ENCODE measurements at regions not wholly inside any gene's neighbourhood (a gene's known extent, or its start where the extent isn't known, plus 50 kb on each side); places are given as distances from the start of the nearest gene placed in this dataset.

- Histone ChIP-seq H3K4me1 (ENCODE audit: insufficient read depth, low read length, poor library complexity, severe bottlenecking) (no peaks in the 10 kb centered on the region), H3K9me2 (replicated peaks; ENCODE audit: low read depth, low read length) (no peaks in the 10 kb centered on the region), H3K4me3 (ENCODE audit: low read length, poor library complexity, severe bottlenecking) (no peak overlapping the region), H3K9me3 (ENCODE audit: insufficient read depth, low read depth, low read length) (no peaks in the 10 kb centered on the region; the same call in 1 of the 2 replicates), H3K4me2 (ENCODE audit: low read depth, low read length, poor library complexity, severe bottlenecking) (no peak overlapping the region), H4K20me1 (ENCODE audit: insufficient read depth, low read length, poor library complexity, severe bottlenecking) (no peaks in the 10 kb centered on the region), H3K9ac (ENCODE audit: low read depth, low read length, poor library complexity, severe bottlenecking) (no peak overlapping the region), H2AFZ (ENCODE audit: low read length) (no peak overlapping the region), H3K36me3 (ENCODE audit: insufficient read depth, low read length) (no peaks in the 10 kb centered on the region), H3K27me3 (ENCODE audit: insufficient read depth, low read length, poor library complexity, severe bottlenecking) (no peaks in the 10 kb centered on the region), H3K79me2 (ENCODE audit: insufficient read depth, low read length) (no peaks in the 10 kb centered on the region), H3F3A (ENCODE audit: low read depth) (no peaks in the 10 kb centered on the region)
- TF ChIP-seq, protein P1, sequence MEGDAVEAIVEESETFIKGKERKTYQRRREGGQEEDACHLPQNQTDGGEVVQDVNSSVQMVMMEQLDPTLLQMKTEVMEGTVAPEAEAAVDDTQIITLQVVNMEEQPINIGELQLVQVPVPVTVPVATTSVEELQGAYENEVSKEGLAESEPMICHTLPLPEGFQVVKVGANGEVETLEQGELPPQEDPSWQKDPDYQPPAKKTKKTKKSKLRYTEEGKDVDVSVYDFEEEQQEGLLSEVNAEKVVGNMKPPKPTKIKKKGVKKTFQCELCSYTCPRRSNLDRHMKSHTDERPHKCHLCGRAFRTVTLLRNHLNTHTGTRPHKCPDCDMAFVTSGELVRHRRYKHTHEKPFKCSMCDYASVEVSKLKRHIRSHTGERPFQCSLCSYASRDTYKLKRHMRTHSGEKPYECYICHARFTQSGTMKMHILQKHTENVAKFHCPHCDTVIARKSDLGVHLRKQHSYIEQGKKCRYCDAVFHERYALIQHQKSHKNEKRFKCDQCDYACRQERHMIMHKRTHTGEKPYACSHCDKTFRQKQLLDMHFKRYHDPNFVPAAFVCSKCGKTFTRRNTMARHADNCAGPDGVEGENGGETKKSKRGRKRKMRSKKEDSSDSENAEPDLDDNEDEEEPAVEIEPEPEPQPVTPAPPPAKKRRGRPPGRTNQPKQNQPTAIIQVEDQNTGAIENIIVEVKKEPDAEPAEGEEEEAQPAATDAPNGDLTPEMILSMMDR (conservative IDR thresholded peaks at IDR 0.05; ENCODE audit: low read length): no peak
- TF ChIP-seq EZH2phosphoT487 (IDR thresholded peaks at IDR 0.05; ENCODE audit: borderline replicate concordance): no peak
Measured at GRCh38 chr13:34127523-34127922, 309.6 kb downstream of the RFC3 start.

DNA sequence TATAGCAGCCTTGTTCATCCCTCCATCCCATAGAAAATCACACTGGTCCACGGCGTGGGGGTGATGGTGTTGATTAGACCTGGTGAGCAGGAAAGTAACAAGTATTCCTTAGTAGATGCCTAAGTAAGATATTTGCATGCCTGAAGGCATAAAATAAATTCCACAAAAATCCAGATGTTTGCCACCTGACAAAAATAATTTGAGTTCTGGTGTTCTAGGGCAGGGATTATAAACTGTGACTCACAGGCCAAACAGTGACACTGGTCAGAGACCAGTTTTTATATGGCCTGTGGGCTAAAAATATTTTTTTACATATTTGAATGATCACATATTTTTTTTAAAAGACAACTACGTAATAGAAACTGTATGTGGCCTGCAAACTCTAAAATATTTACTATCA is 310.7 kb downstream of the RFC3 start:
- Histone ChIP-seq H3K9me2 (replicated peaks; ENCODE audit: low read depth, low read length) (no peaks in the 10 kb centered on the region), H3K79me2 (ENCODE audit: insufficient read depth, low read length) (no peaks in the 10 kb centered on the region), H3K27me3 (ENCODE audit: insufficient read depth, low read length, poor library complexity, severe bottlenecking) (no peaks in the 10 kb centered on the region), H3K9me3 (ENCODE audit: insufficient read depth, low read depth, low read length) (no peaks in the 10 kb centered on the region; the same call in 1 of the 2 replicates), H3K4me3 (ENCODE audit: low read length, poor library complexity, severe bottlenecking) (no peak overlapping the region), H2AFZ (ENCODE audit: low read length) (no peak overlapping the region), H3F3A (ENCODE audit: low read depth) (no peaks in the 10 kb centered on the region), H3K4me1 (ENCODE audit: insufficient read depth, low read length, poor library complexity, severe bottlenecking) (no peaks in the 10 kb centered on the region), H3K9ac (ENCODE audit: low read depth, low read length, poor library complexity, severe bottlenecking) (no peak overlapping the region), H4K20me1 (ENCODE audit: insufficient read depth, low read length, poor library complexity, severe bottlenecking) (no peaks in the 10 kb centered on the region), H3K4me2 (ENCODE audit: low read depth, low read length, poor library complexity, severe bottlenecking) (no peak overlapping the region), H3K36me3 (ENCODE audit: insufficient read depth, low read length) (no peaks in the 10 kb centered on the region)
- TF ChIP-seq, protein P1 (conservative IDR thresholded peaks at IDR 0.05; ENCODE audit: low read length): no peak
- no peak for TF ChIP-seq EZH2phosphoT487 (IDR thresholded peaks at IDR 0.05; ENCODE audit: borderline replicate concordance)

- TF ChIP-seq, protein P1 (conservative IDR thresholded peaks at IDR 0.05; ENCODE audit: low read length): no peak
- TF ChIP-seq EZH2phosphoT487 (IDR thresholded peaks at IDR 0.05; ENCODE audit: borderline replicate concordance): no peak
- Histone ChIP-seq H3K4me3 (ENCODE audit: low read length, poor library complexity, severe bottlenecking) (no peak overlapping the region), H3K9me3 (ENCODE audit: insufficient read depth, low read depth, low read length) (no peaks in the 10 kb centered on the region; the same call in 1 of the 2 replicates), H3K79me2 (ENCODE audit: insufficient read depth, low read length) (no peaks in the 10 kb centered on the region), H2AFZ (ENCODE audit: low read length) (no peak overlapping the region), H3K4me2 (ENCODE audit: low read depth, low read length, poor library complexity, severe bottlenecking) (no peak overlapping the region), H3K36me3 (ENCODE audit: insufficient read depth, low read length) (no peaks in the 10 kb centered on the region), H4K20me1 (ENCODE audit: insufficient read depth, low read length, poor library complexity, severe bottlenecking) (no peaks in the 10 kb centered on the region), H3K27me3 (ENCODE audit: insufficient read depth, low read length, poor library complexity, severe bottlenecking) (no peaks in the 10 kb centered on the region), H3K4me1 (ENCODE audit: insufficient read depth, low read length, poor library complexity, severe bottlenecking) (no peaks in the 10 kb centered on the region), H3K9ac (ENCODE audit: low read depth, low read length, poor library complexity, severe bottlenecking) (no peak overlapping the region), H3F3A (ENCODE audit: low read depth) (no peaks in the 10 kb centered on the region), H3K9me2 (replicated peaks; ENCODE audit: low read depth, low read length) (no peaks in the 10 kb centered on the region)
Measured at GRCh38 chr13:34129436-34129835, 311.5 kb downstream of the RFC3 start.
